Trophoblast cell (in vitro differentiated cells and primary cell): ENCODE measurements at regions not wholly inside any gene's neighbourhood (a gene's known extent, or its start where the extent isn't known, plus 50 kb on each side); places are given as distances from the start of the nearest gene placed in this dataset.
A peak's percentile ranks its signal among the peaks of the same experiment; 100 is the strongest.
"Not testable (repeated sequence)": the region's sequence is repeated elsewhere in the genome, so short reads cannot be mapped to it uniquely, and the experiment has no call there.

Experiments
- DNase-seq, 2 donors: peaks; one replicate each; pipeline ENCODE4 v3.0.0-alpha.2; 2016
- H2AFZ ChIP-seq: 2 replicates; pipeline ENCODE4 v1.6.1; 2013; ENCODE audit warnings: low read length, moderate library complexity, mild to moderate bottlenecking; ENCODE audit not compliant: insufficient read depth, poor library complexity
- H2AK5ac ChIP-seq: 2 replicates; pipeline ENCODE4 v1.6.1; 2013; ENCODE audit warnings: mild to moderate bottlenecking, low read length
- H2BK120ac ChIP-seq: 2 replicates; pipeline ENCODE4 v1.6.1; 2013; ENCODE audit warnings: low read length, mild to moderate bottlenecking, moderate library complexity; ENCODE audit not compliant: insufficient read depth, poor library complexity
- H2BK12ac ChIP-seq: 2 replicates; pipeline ENCODE4 v1.6.1; 2013; ENCODE audit warnings: mild to moderate bottlenecking, low read length, moderate library complexity
- H2BK5ac ChIP-seq: 2 replicates; pipeline ENCODE4 v1.6.1; 2013; ENCODE audit warnings: low read length, low read depth, moderate library complexity, mild to moderate bottlenecking; ENCODE audit not compliant: poor library complexity
- H3K14ac ChIP-seq: 2 replicates; pipeline ENCODE4 v1.6.1; 2013; ENCODE audit warnings: mild to moderate bottlenecking, low read length
- H3K18ac ChIP-seq: 2 replicates; pipeline ENCODE4 v1.6.1; 2013; ENCODE audit warnings: mild to moderate bottlenecking, low read length
- H3K23ac ChIP-seq: 2 replicates; pipeline ENCODE4 v1.6.1; 2013; ENCODE audit warnings: low read length
- H3K27ac ChIP-seq: 2 replicates; pipeline ENCODE4 v1.5.1; 2013; ENCODE audit warnings: low read depth, mild to moderate bottlenecking, inconsistent platforms, low read length, moderate library complexity
- H3K27me3 ChIP-seq: 2 replicates; pipeline ENCODE4 v1.6.1; 2013; ENCODE audit warnings: inconsistent platforms, mild to moderate bottlenecking, low read length, moderate library complexity; ENCODE audit not compliant: insufficient read depth
- H3K36me3 ChIP-seq, 2 experiments: 1 replicate in 1 of 2; 2 replicates in 1 of 2; pipeline ENCODE4 v1.6.1; 2013; ENCODE audit warnings: low read length in 2 of 2, mild to moderate bottlenecking in 2 of 2, moderate library complexity in 1 of 2; ENCODE audit not compliant: insufficient read depth in 2 of 2, control insufficient read depth in 1 of 2
- H3K4ac ChIP-seq: 2 replicates; pipeline ENCODE4 v1.6.1; 2013; ENCODE audit warnings: low read depth, mild to moderate bottlenecking, low read length, moderate library complexity
- H3K4me1 ChIP-seq, 2 experiments: 1 replicate in 1 of 2; 2 replicates in 1 of 2; pipeline ENCODE4 v1.6.1; 2013; ENCODE audit warnings: low read length in 2 of 2, mild to moderate bottlenecking in 2 of 2, moderate library complexity in 1 of 2; ENCODE audit not compliant: insufficient read depth in 2 of 2, control insufficient read depth in 1 of 2
- H3K4me2 ChIP-seq: 2 replicates; pipeline ENCODE4 v1.6.1; 2013; ENCODE audit warnings: inconsistent platforms, mild to moderate bottlenecking, low read length, moderate library complexity
- H3K4me3 ChIP-seq: 2 replicates; pipeline ENCODE4 v1.5.1; 2013; ENCODE audit warnings: mild to moderate bottlenecking, low read depth, low read length, inconsistent platforms
- H3K79me1 ChIP-seq: one replicate; pipeline ENCODE4 v1.6.1; 2013; ENCODE audit warnings: low read length
- H3K79me2 ChIP-seq: 2 replicates; pipeline ENCODE4 v1.6.1; 2013; ENCODE audit warnings: low read length, mild to moderate bottlenecking; ENCODE audit not compliant: control insufficient read depth, insufficient read depth, poor library complexity
- H3K9ac ChIP-seq: 2 replicates; pipeline ENCODE4 v1.6.1; 2013; ENCODE audit warnings: mild to moderate bottlenecking, low read length
- H3K9me3 ChIP-seq: 2 replicates; pipeline ENCODE4 v1.6.1; 2013; ENCODE audit warnings: low read depth, mild to moderate bottlenecking, control low read depth, inconsistent platforms, low read length; ENCODE audit not compliant: insufficient read depth
- H4K12ac ChIP-seq: 2 replicates; pipeline ENCODE4 v1.6.1; 2013; ENCODE audit warnings: low read depth, mild to moderate bottlenecking, low read length, moderate library complexity
- H4K8ac ChIP-seq: 2 replicates; pipeline ENCODE4 v1.6.1; 2013; ENCODE audit warnings: low read depth, mild to moderate bottlenecking, low read length, moderate library complexity
- H4K91ac ChIP-seq: one replicate; pipeline ENCODE4 v1.6.1; 2013; ENCODE audit warnings: low read depth, mild to moderate bottlenecking, low read length, moderate library complexity
- WGBS: extraction: QIAGEN DNeasy Blood & Tissue Kit; methylation state at CpG from one replicate; pipeline ENCODE4 v1.1.7; 2013; ENCODE audit warnings: missing lambda C conversion rate; ENCODE audit not compliant: insufficient read length, insufficient coverage; ENCODE audit errors: extremely low coverage; 5-methylcytosine and 5-hydroxymethylcytosine counted together

DNA sequence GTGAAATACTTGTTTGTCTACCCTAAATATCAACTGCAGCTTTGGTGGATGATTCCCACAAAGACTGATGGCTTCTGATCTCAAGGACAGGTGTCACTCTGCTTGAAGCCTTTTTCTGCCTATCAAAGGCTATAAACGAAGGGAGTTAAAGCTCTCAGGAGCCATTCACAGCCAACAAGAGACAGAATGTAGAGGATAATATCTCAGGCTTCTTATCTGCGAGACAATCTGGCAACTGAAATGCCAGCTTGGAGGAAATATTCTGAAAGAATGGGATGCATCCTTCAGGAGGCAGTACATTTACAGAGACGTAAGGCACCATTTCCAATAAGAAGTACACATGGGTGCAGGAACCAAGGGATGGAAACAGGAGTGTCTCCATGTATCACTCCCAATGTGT, 549.4 kb downstream of the GPAM start:
- Histone ChIP-seq H3K27ac (no peak overlapping the region), H3K79me1 (no peaks in the 10 kb centered on the region), H3K23ac (no peak overlapping the region), H3K4me2 (no peak overlapping the region), H3K4me3 (no peak overlapping the region), H3K9ac (no peak overlapping the region), H2AFZ (no peak overlapping the region), H2BK120ac (no peak overlapping the region), H3K4me1 (no peaks in the 10 kb centered on the region), H2BK12ac (no peak overlapping the region), H2AK5ac (no peak overlapping the region), H4K12ac (no peak overlapping the region), H3K4ac (no peak overlapping the region), H4K91ac (no peak overlapping the region), H3K36me3 (no peaks in the 10 kb centered on the region), H4K8ac (no peak overlapping the region), H3K9me3 (peaks cover 5% of the 10 kb centered on the region), H2BK5ac (no peak overlapping the region), H3K79me2 (no peaks in the 10 kb centered on the region), H3K27me3 (no peaks in the 10 kb centered on the region), H3K14ac (no peak overlapping the region), H3K18ac (no peak overlapping the region)
- peak in 1 of 2 donors; percentile 47 for DNase-seq
- WGBS = no CpG with 5 or more reads among the region's 3 CpGs

DNA sequence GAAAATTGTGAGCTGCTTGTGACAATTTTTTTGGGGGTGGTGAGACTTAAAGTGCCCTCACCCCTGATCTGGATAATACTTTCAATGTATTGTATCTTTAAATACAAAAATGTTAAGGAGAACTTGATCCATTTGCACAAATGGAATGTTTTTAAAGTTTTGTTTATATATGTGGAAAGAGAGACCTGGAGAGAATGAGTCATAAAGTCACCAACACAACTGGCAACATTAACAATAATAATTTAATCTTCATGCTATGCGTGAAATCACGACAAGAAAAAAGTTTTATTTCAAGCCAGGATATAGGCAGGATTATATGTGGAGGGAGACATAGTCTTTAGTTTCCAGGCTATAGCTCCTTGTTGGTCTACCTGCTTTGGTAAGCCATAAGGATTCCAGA, 537.5 kb downstream of the GPAM start:
- no peaks in the 10 kb centered on the region for H3K79me2 ChIP-seq
- no peak overlapping the region for H4K8ac ChIP-seq
- H3K9ac ChIP-seq = no peak overlapping the region
- H2BK12ac ChIP-seq = no peak overlapping the region
- H3K27me3 ChIP-seq = no peaks in the 10 kb centered on the region
- H3K4me2 ChIP-seq = no peak overlapping the region
- no peaks in the 10 kb centered on the region for H3K4me1 ChIP-seq
- H3K4ac ChIP-seq = no peak overlapping the region
- no peak overlapping the region for H4K12ac ChIP-seq
- no peak overlapping the region for H2BK5ac ChIP-seq
- H3K27ac ChIP-seq = no peak overlapping the region
- H3K9me3 ChIP-seq = peaks cover 4% of the 10 kb centered on the region
- no peak overlapping the region for H2AFZ ChIP-seq
- H3K14ac ChIP-seq = no peak overlapping the region
- no peak overlapping the region for H3K4me3 ChIP-seq
- H2AK5ac ChIP-seq = no peak overlapping the region
- no peak overlapping the region for H2BK120ac ChIP-seq
- H3K23ac ChIP-seq = no peak overlapping the region
- no CpG with 5 or more reads among the region's 2 CpGs for WGBS
- no peak overlapping the region for H4K91ac ChIP-seq
- no peak for DNase-seq
- H3K79me1 ChIP-seq = no peaks in the 10 kb centered on the region
- no peak overlapping the region for H3K18ac ChIP-seq
- H3K36me3 ChIP-seq = no peaks in the 10 kb centered on the region

DNA sequence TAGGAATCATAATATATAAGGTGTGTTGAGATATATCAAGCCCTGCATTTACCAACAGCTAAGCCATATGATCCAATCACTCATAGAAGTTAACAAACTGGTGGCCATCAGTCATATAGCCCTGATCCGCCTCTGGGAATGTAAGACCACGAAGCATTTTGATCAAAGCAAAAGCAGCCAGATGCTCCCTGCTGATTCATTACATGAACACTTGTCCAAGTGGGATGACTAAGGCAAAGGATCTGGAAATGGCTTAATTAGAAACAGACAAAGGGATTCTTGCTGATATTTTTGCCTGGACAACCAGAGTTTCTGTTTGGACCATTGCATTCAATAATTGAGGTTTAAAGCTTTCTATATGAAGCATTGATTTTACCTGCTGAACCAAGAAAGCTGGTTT, 535.5 kb downstream of the GPAM start:
- Histone ChIP-seq H3K4me3 (no peak overlapping the region), H4K12ac (no peak overlapping the region), H3K27ac (no peak overlapping the region), H3K4me2 (no peak overlapping the region), H2BK5ac (no peak overlapping the region), H3K14ac (no peak overlapping the region), H2BK120ac (no peak overlapping the region), H3K9ac (no peak overlapping the region), H3K9me3 (peaks cover 4% of the 10 kb centered on the region), H3K36me3 (no peaks in the 10 kb centered on the region), H3K18ac (no peak overlapping the region), H3K27me3 (no peaks in the 10 kb centered on the region), H3K23ac (no peak overlapping the region), H2BK12ac (no peak overlapping the region), H3K79me1 (no peaks in the 10 kb centered on the region), H4K91ac (no peak overlapping the region), H2AFZ (no peak overlapping the region), H3K79me2 (no peaks in the 10 kb centered on the region), H2AK5ac (no peak overlapping the region), H3K4me1 (no peaks in the 10 kb centered on the region), H3K4ac (no peak overlapping the region), H4K8ac (no peak overlapping the region)
- DNase-seq = no peak
- no CpG with 5 or more reads among the region's 2 CpGs for WGBS

DNA sequence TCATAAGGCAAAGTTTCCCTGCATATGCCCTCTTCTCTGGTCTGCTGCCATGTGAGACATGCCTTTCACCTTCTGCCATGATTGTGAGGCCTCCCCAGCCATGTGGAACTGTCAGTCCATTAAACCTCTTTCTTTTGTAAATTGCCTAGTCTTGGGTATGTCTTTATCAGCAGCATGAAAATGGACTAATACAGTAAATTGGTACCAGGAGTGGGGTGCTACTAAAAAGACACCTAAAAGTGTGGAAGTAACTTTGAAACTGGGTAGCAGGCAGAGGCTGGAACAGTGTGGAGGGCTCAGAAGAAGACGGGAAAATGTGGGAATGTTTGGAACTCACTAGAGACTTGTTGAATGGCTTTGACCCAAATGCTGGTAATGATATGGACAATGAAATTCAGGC, 534.5 kb downstream of the GPAM start:
- not testable (repeated sequence) for H4K8ac ChIP-seq, H3K9me3 ChIP-seq, H2BK5ac ChIP-seq, H2BK120ac ChIP-seq, H3K27ac ChIP-seq, H3K27me3 ChIP-seq, H3K4me1 ChIP-seq, H2BK12ac ChIP-seq, H3K36me3 ChIP-seq, H3K4me2 ChIP-seq, H3K79me1 ChIP-seq, H3K4me3 ChIP-seq, H2AFZ ChIP-seq, H3K79me2 ChIP-seq, H2AK5ac ChIP-seq, H4K12ac ChIP-seq, DNase-seq, H3K9ac ChIP-seq, H3K18ac ChIP-seq, H3K23ac ChIP-seq, H4K91ac ChIP-seq, H3K14ac ChIP-seq, H3K4ac ChIP-seq
- no CpG with 5 or more reads among the region's 1 CpG for WGBS
